HFF-Myc (cell line): ENCODE measurements at regions not wholly inside any gene's neighbourhood (a gene's known extent, or its start where the extent isn't known, plus 50 kb on each side); places are given as distances from the start of the nearest gene placed in this dataset.
"Not testable (repeated sequence)": the region's sequence is repeated elsewhere in the genome, so short reads cannot be mapped to it uniquely, and the experiment has no call there.

Experiments used
- DNase-seq: peaks from one replicate; pipeline ENCODE4 v3.0.0-alpha.2; 2011; ENCODE audit warnings: low read depth; ENCODE audit errors: extremely low read depth
- H3K4me3 ChIP-seq: replicated peaks from 2 replicates; pipeline ENCODE4 v1.5.1; 2011; ENCODE audit warnings: low read depth, mild to moderate bottlenecking, control low read depth, low read length
- TF ChIP-seq, protein P1 (sequence below): IDR thresholded peaks from 2 replicates; pipeline ENCODE4 v1.5.1; 2012; ENCODE audit warnings: mild to moderate bottlenecking, low read depth, low read length, control low read depth; ENCODE audit errors: missing control alignments

DNA sequence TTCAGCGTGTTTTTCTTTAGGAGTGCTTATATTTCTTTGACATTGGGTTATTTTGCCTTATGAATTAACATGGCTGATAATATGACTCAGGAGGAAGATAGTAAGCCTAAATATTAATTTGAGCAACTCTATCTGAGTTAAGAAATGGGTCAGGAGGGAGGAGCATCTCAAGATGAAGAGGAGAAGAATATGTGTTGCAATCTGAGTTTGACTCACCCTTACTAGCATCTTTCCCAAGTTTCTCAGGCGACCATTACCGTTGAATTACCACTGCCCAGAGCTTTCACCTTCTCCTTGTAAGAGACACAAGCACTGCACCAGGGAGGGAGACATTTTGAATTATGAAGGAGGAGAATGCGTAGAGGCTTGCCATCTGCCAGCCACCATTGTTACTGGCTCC, 138.3 kb upstream of the MYRIP start:
- TF ChIP-seq, protein P1, sequence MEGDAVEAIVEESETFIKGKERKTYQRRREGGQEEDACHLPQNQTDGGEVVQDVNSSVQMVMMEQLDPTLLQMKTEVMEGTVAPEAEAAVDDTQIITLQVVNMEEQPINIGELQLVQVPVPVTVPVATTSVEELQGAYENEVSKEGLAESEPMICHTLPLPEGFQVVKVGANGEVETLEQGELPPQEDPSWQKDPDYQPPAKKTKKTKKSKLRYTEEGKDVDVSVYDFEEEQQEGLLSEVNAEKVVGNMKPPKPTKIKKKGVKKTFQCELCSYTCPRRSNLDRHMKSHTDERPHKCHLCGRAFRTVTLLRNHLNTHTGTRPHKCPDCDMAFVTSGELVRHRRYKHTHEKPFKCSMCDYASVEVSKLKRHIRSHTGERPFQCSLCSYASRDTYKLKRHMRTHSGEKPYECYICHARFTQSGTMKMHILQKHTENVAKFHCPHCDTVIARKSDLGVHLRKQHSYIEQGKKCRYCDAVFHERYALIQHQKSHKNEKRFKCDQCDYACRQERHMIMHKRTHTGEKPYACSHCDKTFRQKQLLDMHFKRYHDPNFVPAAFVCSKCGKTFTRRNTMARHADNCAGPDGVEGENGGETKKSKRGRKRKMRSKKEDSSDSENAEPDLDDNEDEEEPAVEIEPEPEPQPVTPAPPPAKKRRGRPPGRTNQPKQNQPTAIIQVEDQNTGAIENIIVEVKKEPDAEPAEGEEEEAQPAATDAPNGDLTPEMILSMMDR = no peak
- H3K4me3 ChIP-seq = no peak overlapping the region
- no peak for DNase-seq

DNA sequence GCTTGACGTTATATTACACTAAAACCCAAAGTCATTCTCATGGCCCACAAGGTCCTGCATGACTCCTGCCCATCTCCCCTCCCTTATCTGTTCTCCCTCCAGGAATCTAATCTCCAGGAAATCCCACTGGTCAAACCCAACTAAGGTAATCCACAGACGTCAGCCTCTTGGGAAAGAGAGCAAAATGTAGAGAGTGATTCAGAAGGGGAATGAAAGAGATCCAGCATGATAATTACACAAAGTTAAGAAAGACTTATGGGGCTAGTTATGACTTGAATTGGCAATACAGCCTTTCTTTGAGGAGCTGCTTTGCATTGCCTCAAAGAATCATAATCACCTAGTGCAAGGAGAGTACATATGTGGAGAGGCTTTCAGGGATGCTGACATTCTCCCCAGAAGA, 137.8 kb upstream of the MYRIP start:
- no peak for DNase-seq
- TF ChIP-seq, protein P1 = no peak
- no peak overlapping the region for H3K4me3 ChIP-seq

DNA sequence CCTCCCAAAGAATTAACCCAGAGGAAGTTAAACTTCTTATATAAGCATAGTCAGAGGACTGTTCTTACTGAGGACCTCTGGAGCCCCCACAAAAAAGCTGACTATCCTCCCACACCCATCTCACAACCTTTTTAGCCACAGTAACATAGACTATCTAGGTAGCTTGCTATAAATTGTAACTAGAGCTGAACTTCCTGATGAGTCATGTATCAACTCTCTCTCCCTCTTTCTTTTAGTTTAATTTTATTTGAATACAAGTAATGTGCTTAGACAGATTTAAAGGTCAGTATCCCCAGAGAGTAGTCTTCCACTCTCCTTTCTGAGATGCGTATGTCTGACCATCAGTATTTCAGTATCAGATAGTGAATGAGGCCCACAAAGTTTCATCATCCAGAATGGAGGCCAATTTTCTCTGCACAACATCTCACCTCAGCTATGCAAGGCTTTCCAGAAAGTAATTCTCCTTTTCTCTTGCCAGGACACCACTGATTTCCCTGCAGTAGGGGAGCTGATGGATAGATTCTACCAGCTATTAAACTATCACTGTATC, 104.0 kb upstream of the MYRIP start:
- H3K4me3 ChIP-seq = no peak overlapping the region
- TF ChIP-seq, protein P1 = no peak
- no peak for DNase-seq

DNA sequence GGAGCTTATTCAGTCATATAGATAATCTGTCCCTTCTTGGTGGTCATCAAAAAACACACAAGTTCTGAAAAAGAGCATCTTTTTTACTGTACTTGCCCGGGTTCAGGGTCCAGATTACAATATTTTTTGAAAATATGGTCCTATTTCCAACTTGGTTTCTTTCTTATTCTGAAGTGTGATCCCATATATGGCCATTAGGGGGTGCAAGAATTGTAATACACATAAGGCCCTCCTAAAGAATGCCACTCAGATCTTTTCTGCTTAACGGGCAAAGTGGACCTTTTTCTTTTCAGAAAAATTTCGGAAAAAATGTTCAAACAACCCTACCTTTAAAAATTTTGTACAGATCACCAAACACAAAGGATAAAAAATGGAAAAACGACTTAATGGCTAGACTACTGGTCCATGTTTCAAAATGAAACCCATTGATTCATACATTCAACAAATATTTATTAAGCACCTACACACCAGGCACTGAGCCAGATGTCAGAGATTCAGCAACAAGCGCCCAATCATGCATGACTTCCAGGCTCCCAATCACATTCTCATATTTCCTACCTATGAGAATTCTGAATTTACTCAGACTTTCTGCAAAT, 102.0 kb upstream of the MYRIP start:
- no peak for DNase-seq
- no peak overlapping the region for H3K4me3 ChIP-seq
- TF ChIP-seq, protein P1 = peak; percentile 59

DNA sequence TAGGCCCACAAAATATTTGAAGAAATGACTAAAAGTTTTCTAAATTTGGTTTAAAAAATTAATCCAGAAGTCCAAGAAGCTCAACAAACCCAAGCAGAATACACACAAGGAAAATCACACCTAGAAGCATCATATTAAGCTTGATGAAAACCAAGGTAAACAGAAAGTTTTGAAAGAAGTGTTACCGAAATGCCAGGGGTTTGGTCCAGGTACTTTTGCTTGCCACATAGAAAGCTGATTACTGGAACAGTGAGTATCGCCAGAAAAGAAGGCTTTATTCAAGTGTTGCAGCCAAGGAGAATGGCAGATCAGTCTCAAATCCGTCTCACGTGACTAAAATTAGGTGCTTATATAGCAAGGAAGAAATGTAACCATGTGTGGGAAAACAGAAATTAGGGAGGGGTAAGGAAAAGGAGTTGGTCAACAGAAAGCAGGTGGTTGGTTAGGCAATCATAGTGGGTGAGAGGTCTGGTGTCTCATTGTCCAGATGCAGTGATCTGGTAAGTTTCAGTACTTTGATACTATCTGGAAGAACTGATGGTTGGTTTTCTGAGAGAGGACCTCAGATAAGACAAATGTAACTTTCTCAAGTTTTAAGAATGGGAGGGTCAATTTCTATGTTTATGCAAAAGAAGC, 96.9 kb upstream of the MYRIP start:
- TF ChIP-seq, protein P1 = no peak
- H3K4me3 ChIP-seq = no peak overlapping the region
- DNase-seq = no peak

DNA sequence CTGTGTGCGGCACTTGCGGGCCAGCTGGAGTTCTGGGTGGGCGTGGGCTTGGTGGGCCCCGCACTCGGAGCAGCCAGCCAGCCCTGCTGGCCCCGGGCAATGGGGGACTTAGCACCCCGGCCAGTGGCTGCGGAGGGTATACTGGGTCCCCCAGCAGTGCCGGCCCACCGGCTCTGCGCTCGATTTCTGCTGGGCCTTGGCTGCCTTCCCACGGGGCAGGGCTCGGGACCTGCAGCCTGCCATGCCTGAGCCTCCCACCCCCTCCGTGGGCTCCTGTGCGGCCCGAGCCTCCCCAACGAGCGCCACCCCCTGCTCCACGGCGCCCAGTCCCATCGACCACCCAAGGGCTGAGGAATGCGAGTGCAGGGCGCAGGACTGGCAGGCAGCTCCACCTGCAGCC, 96.1 kb upstream of the MYRIP start:
- not testable (repeated sequence) for DNase-seq, H3K4me3 ChIP-seq

DNA sequence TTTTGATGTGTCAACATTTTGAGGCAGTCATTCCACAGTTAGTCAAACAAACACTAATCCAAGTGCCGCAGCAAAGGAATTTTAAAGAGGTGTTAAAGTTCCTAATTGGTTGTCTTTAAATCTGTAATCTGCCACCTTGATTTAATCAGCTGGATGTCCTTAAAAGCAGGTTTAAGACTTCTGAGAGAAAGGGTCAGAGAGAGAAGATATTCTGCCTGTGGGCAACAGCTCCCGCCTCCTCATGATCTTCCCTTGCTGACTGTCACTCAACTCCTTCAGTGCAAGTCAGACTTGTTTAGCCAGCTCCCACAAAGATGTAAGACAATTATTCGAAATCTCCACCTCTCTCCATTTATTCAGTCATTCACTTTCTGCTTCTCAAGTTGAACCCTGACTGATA, 92.6 kb upstream of the MYRIP start:
- DNase-seq = no peak
- TF ChIP-seq, protein P1 = no peak
- H3K4me3 ChIP-seq = no peak overlapping the region
